HG02610 (cell line): ENCODE measurements at regions not wholly inside any gene's neighbourhood (a gene's known extent, or its start where the extent isn't known, plus 50 kb on each side); places are given as distances from the start of the nearest gene placed in this dataset.

Source experiments
- ATAC-seq: cut with Tn5 transposase; IDR thresholded peaks from one replicate; pipeline ENCODE4 v1.9.1; 2021; ENCODE audit warnings: mild to moderate bottlenecking, moderate library complexity; ENCODE audit not compliant: unreplicated experiment

DNA sequence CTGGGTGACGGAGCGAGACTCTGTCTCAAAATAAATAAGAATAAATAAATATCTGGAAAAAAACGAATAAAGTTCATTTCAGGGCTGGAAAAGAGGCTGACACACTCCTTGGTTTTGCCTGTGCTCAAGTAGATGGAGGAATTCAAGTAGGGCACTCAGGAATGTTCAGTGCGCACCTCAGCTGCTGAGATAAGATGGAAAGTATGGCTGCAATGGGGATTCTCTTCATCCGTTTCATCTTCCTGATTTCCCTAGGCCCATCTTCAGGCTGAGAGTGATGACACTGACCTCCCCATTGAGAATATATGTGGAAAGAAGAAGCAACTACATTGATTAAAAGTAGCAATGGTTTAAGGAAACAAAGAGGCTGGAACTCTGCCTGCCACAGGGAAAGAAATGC is 130.5 kb upstream of the ZNF644 start:
- no peak for ATAC-seq

GRCh38 chr1:91151702-91152101 is 129.9 kb upstream of the ZNF644 start:
- no peak for ATAC-seq

DNA sequence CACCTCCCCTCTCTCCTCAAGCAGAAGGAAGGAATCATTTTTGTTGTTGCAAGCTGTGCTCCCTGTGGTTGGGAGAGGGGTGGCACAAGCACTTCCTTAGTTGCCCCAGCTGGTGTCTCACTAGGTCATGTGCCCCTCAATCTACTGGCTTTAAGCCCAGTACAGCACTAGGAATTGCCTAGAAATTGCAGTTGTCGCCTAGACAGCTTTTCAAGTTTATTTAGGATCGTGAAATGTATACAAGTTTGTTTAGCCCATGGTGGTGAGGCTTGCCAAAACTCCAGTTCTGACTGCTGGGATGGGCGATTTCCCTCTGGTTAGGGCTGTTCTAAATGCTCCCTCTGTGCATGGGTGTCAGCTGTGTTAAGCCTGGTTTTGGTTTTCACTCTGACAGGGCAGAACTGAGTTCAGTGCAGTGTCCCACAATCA is 126.8 kb upstream of the ZNF644 start:
- ATAC-seq, result no peak

DNA sequence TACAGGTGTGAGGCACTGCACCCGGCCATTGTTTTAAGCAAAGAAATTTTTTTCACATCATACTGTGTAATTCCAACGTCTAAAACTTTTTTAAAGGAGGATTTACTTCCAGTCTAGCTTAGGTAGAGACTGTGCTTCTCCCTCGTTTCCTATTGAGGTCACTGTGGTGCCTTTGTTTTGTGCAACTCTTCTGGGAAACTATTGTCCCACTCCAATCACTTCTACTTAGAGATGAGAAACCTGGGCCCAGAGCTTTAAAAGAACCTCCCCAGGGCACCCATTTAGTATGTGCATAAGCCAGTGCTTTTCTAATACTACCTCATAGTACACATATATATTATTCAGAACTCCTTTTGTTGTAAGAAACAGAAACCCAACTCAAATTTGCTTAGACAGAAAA is 120.0 kb upstream of the ZNF644 start:
- ATAC-seq, result no peak

DNA sequence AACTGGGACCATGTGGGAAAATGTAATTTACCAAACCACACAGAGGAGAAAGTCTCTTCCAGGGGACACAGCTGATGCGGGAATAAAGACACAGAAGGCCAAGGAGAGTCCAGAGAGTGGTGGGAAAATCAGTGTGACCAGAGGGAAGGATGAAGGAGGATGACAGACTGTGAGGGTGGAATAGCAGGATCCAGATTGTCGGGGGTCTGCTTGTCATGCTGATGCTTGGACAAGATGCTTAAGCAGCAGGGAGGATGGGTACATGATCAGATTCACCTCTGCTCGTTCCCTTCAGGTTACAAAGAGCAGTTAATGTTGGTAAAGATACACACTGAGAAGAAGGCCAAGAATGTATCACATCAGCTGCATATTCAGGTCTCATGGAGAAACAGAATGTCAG is 117.1 kb upstream of the ZNF644 start:
- no peak for ATAC-seq

- ATAC-seq, result no peak
Observed at GRCh38 chr1:91137173-91137852, 115.5 kb upstream of the ZNF644 start.

- ATAC-seq, result no peak
Observed at GRCh38 chr1:91135799-91136198, 114.0 kb upstream of the ZNF644 start.

DNA sequence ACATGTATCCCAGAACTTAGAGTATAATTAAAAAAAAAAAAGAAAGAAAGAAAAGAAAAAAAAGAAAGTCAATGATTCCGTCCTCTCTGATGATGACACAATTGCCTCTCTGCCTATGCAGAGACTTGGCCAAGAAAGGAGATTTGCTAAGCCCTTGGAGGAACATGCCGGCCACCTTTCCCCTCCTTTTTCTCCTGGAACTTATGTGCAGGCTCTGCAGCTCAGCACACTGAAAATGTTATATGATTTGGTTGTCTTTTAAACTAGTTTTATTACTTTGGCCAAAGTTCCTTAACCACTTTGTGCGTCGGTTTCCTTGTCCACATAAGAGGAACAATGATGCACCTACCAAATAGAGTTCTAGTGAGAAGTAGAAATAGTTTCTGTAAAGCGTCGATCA is 111.4 kb upstream of the ZNF644 start:
- no peak for ATAC-seq

DNA sequence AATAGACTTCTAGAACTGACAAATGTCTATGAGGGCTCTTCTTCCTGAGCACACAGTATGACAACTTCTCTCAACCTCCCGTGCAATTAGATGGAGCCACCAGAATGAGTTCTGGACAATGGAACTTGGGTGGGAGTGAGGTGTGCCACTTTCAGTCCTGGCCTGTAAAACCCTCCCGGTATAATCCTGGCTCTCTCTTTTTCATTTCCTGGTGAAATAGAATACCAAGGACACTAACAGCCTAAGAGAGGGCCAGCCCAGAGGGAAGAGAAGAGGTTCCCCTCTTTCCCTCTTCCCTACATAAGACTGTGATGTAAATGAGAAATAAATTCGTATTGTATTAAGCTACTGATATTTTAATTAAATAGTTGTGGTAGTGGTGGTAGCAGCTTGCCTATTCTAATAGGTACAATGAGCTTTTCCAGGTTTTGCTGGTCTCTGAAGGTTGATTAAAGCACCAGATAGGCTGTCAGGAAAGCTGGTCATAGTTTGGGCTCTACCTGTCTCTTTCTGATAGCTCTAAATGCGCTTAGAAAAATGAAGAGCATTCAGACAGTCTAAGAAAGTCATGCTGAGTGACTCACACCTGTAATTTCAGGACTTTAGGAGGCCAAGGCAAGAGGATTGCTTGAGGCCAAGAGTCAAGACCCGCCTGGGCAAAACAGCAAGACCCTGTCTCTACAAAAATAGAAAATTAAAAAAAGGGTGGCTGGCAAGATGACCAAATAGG is 108.6 kb upstream of the ZNF644 start:
- ATAC-seq, result no peak

DNA sequence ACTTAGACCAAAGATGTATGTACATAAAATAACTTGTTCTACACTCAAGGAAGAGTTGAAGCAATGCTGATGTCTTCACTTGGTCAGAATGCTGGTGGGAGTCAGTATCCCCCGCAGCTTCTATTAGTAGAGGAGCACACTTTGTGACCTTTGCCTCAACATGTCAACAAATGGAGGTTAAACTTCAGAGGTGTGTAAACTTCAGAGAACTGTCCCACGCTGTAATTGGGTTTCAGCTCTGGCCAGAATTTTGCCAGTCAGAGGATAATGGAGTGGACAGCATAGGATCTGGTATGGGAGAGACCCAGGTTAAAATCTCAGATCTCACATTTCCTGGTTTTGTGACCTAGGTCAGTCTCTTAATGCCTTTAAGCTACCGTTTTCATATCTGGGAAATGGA is 107.6 kb upstream of the ZNF644 start:
- ATAC-seq, result no peak

DNA sequence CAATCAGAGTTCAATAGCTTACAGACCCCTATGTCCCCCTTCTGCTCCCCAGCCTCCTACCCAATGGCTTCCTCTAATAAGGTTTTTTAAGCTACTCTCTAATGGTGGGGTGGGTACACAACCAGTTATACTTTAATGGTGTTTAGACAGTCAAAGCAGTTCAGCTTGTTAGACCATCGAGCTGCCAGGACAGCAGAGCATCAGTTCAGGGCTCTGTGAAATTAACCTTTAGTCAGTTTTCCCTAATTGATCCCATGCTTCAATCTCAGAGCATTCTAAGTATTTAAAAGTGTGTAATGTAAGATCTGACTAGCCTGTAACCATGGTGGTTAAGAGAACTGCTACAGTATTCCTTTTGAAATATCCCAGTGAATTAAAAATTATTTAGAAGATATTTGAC is 107.2 kb upstream of the ZNF644 start:
- no peak for ATAC-seq

GRCh38 chr1:91124989-91125417 is 103.2 kb upstream of the ZNF644 start:
- ATAC-seq, result peak; percentile 25

DNA sequence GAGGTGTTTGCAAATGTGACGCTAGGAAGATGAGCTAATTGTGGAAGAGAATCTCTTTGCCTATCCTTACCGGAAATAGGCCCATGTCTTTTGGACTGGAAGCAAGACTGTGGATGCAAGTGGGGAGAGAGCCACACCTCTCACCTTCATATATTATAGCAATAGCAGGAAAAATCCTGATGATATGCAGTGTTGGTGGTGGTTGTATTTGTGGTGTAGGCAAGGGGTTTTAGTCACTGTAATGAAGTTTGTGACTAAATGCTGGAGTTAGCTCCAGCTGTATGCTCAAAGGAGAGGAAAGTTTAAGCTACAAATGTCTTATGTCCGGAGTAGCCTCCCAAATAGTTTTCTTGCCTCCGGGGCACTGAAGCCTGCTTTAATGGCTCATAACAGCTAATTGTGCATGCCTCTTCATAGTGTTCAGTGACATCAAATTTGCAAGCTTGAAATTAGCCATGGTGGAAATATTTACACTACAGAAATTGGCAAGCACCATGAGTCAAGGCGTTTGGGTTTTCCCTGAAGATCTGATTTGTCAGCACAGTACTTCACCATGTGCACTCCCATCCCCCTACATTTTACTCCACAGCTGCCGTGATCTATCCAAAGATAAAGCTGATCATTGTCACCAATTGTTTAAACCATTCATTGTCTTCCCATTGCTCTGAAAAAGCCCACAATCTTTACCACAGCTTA is 102.6 kb upstream of the ZNF644 start:
- ATAC-seq, result peak; percentile 63

DNA sequence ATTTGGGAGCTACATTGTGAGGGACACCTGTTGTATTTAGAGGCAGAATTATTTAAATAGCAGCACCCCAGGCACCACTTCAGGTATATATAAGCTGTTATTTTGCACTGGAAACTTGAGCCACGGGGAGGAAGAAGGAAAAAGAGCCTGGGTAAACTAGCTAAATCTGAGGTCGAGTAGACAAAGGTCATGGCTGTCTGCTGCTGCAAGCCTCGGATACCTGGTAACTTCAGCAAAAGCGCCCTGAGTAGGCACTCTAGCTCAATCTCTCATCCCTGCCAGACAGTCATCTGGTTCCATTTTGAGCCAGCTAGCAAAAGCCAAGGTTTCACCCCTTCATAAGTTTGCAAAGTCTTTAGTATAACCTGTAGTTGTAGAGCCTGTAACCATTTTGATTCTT is 101.9 kb upstream of the ZNF644 start:
- ATAC-seq, result no peak

DNA sequence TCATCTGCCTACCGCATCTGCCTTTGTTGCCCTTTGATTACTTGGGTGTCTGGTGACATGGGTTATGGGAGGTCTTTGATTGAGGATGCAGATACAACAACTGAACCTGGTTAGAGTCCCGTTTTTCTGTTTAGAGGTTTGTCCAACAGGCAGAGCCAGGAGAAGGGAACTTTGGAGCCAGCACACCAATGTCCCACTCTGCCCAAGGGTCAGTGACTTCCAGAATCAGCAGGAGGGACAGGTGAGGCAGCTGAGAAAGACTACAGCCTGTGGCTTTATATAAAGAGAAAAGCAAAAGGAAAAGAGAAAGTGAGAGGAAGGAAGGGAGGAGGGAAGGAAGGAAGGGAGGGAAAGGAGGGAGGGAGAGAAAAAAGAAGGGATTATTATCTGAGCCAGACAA is 101.5 kb upstream of the ZNF644 start:
- ATAC-seq, result no peak

GRCh38 chr1:91122106-91122717 is 100.4 kb upstream of the ZNF644 start:
- ATAC-seq, result no peak

DNA sequence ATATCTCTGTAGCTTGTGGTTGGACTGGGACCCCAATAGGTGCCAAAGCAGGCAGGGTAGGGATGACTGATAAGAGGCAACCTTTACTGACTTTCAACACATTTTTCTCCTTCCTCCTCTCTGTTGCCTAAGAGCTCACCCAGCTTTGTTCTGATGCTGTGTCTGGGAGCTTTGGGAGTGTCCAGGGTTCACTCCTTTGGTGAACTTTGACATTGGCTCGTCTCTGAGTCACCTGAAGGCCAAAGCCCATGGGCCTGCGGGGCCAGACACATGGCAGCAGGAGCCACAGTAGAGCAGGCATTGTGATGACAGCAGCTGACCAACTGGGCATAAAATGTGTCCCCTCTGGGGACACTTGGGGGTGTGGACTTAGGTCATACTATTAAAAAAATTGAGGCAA is 99.5 kb upstream of the ZNF644 start:
- ATAC-seq, result no peak

DNA sequence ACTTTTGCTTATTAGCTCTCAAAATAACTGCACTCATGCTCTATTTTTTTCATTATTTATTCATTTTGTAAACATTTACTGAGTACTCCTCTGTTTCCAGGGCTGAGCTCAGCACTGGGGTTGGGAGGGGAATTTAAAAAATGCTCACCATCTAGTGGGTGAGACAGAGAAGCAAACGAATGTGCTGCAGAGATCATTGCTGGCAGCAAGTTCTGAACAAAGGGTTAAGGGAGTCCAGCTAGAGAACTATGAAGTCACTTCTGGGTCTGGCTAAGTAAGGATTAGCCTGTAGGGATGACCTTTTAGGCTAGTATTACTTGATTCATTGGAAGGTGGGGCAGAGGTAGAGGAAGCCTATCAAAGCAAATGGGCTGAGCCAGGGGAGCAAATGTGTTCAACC is 99.1 kb upstream of the ZNF644 start:
- no peak for ATAC-seq

DNA sequence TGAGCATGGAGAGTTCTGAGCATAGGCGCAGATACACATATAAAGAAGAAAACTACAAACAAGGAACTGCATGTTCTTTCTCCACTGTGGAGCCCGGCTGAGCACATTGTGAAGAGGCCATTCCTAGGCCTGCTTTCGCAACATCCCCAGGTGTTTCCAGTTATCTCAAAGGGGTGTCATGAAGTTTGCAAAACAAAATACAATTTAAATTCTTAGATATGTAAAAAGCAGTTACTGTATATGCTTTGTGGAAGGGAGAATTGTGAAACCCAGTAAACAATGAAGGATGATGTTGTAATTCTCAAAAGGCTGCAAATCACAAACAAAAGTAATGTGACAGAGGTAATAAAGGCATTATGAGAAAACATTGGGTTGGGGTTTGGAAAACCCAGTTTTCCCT is 98.6 kb upstream of the ZNF644 start:
- no peak for ATAC-seq

GRCh38 chr1:91104712-91105111 is 82.9 kb upstream of the ZNF644 start:
- ATAC-seq, result no peak

DNA sequence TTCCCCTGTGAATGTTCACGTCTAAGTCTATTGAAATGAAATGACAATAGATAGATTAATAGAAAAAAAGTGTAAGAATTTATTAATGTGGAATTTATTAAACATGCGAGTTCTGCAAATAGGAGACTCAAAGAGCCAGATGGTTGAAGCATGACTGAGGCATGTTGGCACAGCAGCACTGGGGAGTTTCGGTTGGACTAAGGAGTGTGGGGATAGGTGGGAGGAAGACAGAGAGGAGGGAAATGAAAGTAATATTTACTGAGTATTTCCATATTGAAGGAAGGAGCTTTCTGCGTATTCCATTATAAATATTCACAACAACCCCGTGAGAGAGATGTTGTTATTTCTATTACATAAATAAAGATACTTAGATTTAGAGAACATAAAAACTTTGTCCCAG is 79.5 kb upstream of the ZNF644 start:
- ATAC-seq, result no peak
